HG03159 (cell line): ENCODE measurements at regions not wholly inside any gene's neighbourhood (a gene's known extent, or its start where the extent isn't known, plus 50 kb on each side); places are given as distances from the start of the nearest gene placed in this dataset.
A peak's percentile ranks its signal among the peaks of the same experiment; 100 is the strongest.
"Not testable (repeated sequence)": the region's sequence is repeated elsewhere in the genome, so short reads cannot be mapped to it uniquely, and the experiment has no call there.

Experiments
- ATAC-seq: cut with Tn5 transposase; IDR thresholded peaks from one replicate; pipeline ENCODE4 v1.9.1; 2021; ENCODE audit warnings: mild to moderate bottlenecking, moderate library complexity; ENCODE audit not compliant: unreplicated experiment

DNA sequence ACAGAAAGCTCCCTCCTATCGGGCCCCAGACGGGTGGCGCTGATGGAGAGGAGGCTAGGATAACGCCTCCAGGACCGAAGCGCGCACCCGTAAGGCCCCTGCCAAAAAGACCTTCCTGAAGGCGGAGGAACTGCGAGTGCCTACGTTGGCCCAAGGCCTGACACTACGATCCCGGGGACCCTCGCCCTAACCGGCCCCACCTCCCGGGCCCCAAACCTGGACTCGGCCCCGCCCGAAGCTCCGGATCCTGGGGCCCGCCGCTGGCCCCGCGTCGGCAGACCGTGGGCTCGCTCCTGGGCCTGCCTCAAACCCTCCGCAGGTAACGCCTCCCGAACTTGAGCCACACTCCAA, 53.6 kb upstream of the ROPN1B start:
- ATAC-seq = not testable (repeated sequence)

DNA sequence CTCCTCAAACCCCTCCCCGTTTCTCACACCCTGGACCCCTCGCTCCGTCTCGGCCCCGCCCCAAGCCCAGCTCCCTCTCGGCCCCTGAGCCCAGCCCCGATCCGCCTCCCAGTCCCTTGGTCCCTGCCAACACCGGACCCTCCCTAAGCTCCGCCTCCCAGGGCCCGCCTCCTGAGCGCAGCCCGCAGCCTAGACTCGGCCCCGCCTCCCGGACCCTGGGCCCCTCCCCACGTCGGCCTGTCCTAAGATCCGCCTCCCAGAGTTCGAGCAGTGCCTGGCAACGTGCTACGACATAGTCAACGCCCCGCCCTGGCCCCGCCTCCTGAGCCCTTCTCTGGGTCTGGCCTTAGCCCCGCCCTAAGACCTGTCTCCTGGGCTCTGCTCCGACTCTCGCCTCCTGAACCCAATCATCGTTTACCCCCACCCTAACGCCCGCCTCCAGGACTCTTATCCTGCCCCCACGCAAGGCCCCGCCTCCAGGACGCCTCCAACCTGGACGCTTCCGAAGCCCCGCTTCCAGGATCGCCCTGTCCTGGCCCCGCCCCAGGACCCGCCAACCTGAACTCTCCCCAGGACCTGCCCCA, 53.1 kb upstream of the ROPN1B start:
- peak; percentile 88 for ATAC-seq

DNA sequence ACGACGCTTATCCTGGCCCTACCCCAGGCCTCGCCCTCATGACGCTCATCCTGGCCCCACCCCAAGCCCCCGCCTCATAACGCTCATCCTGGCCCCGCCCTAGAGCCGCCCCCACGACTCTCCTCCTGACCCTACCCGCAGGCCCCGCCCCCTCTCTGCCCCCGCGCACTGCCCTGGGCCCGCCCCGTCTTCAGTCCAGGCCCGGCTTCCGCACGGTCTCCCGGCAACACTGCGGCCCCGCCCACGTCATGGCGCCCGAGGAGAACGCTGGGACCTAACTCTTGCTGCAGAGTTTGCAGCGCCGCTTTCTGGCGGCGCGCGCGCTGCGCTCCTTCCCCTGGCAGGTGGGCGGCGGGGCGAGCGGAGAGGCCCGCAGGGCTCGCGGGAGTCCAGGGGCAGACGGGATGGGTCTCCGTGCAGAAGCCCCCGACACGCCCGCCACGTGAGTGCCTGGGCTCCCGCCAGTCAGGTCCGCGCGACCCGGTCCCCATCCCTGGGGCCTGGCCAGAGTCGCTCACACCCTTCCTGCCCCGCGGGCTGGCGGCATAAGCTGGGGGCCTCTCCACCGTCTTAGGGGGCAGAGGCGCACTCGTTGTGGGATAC, 52.5 kb upstream of the ROPN1B start:
- peak; percentile 83 for ATAC-seq

DNA sequence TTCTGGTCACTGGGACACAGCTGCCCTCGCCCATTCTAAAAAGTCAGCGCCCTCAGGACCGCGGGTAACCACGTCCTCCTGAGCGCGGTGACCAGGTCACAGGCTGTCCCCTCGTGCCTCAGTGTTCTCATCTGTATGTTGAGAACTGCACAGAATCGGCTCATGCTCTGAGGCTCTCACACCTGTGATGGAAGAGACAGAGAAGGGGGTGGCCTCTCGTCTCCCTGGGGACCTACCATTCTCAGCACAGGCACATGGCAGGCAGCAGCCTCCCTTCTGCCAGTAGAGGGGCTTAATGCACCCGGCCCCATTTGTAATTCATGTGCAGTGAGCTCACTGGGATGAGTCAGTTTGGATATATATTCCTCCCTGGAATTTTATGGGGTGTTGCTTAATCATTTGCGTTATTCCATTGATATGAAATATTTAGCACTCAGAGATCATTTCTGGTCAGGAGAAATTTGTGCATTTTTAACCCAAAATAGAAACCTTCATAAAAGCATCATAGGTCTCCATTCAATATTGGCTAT, 51.9 kb upstream of the ROPN1B start:
- ATAC-seq = not testable (repeated sequence)

DNA sequence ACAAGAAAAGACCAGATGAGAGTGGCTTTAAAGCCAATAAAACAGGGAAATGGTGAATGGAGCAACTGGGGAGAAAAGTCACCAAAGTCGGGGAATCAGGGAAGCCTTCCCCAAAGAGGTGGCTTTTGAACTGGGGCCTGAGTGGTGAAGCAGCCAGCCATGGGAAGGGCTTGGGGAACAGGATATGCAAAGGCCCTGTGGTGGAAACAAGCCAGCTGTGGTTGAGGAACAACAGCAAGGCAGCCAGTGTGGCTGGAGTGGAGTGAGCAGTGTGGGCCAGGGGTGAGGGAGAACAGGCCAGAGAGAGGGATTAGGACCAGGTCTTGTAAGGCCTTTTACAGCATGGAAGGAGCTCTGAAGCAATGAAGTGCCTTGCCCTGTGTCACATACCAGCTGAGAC, 51.0 kb upstream of the ROPN1B start:
- not testable (repeated sequence) for ATAC-seq

DNA sequence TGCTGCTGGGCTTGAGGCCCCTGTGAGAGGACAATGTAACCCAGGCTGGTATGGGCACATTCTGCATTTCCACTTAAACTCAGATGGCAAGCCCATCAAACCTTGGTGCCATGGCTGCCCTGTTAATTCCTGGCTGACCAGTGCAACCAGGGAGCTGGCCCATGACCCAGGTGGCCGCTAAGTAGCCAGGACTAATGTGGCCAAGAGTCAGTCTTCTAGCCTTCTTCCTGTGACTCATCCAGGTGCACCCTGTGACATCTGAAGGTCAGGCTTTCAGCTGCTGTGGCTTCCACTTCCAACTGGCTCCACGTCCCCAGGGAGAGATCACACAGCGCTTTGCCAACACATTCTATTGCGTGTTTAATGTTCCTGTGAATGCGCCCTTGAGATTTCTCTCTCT, 50.5 kb upstream of the ROPN1B start:
- ATAC-seq = not testable (repeated sequence)

DNA sequence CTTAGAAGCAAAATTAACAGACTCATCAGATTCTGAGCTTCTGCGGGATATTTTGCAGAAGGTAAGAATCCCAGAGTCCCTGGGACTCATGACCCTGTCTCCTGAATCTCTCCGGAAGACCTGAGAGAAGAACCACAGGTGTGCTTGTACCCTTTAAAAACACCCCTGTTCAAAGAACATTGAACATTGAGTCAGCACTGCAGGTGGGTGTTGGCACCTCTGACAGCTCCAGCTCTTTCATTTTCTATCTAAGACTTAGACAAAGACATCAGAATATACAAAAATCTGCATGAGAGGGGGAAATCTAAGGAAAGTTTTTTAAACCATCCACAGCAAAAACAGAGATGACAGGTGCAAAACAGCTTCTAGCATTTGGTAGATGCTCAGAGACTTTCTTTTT, 50.1 kb upstream of the ROPN1B start:
- not testable (repeated sequence) for ATAC-seq
